Tibial nerve (tissue), 4 donors: ENCODE measurements at regions not wholly inside any gene's neighbourhood (a gene's known extent, or its start where the extent isn't known, plus 50 kb on each side); places are given as distances from the start of the nearest gene placed in this dataset.
"Not testable (repeated sequence)": the region's sequence is repeated elsewhere in the genome, so short reads cannot be mapped to it uniquely, and the experiment has no call there.

ENCODE experiments used
- EP300 ChIP-seq, 2 donors: sonication (generic); formaldehyde crosslinking; IDR thresholded peaks; one replicate each; pipeline ENCODE4 v1.6.1; 2017; ENCODE audit warnings: antibody characterized with exemption in 2 of 2, mild to moderate bottlenecking in 1 of 2
- TF ChIP-seq, protein P1 (sequence below), 5 experiments: fragments of 200-600 bp in 3 of 5; fragments of 450-650 bp in 2 of 5; sonication (generic) in 3 of 5; IDR thresholded peaks; one replicate each; pipeline ENCODE4 v1.5.1; 2016 to 2019; ENCODE audit warnings: antibody characterized with exemption in 5 of 5, mild to moderate bottlenecking in 3 of 5, moderate library complexity in 2 of 5

DNA sequence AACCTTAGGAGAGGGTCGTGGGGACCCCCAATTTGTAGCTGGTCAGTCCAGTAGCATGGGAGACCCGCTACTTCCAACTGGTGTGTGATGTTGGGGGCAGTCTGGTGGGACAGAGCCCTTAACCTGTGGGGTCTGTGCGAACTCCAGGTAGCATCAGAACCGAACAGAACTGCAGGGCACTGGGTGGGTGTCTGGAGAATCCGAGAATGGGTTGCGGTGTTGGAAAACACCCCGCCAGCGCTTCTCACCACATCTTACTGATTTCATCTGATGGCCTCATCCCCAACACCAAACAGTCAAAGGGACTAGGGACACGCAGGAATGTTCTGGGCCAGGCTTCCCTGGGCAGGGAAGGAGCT, 89.3 kb downstream of the KCNJ18 start:
- not testable (repeated sequence) for TF ChIP-seq EP300 (IDR thresholded peaks at IDR 0.05)
- TF ChIP-seq, protein P1, sequence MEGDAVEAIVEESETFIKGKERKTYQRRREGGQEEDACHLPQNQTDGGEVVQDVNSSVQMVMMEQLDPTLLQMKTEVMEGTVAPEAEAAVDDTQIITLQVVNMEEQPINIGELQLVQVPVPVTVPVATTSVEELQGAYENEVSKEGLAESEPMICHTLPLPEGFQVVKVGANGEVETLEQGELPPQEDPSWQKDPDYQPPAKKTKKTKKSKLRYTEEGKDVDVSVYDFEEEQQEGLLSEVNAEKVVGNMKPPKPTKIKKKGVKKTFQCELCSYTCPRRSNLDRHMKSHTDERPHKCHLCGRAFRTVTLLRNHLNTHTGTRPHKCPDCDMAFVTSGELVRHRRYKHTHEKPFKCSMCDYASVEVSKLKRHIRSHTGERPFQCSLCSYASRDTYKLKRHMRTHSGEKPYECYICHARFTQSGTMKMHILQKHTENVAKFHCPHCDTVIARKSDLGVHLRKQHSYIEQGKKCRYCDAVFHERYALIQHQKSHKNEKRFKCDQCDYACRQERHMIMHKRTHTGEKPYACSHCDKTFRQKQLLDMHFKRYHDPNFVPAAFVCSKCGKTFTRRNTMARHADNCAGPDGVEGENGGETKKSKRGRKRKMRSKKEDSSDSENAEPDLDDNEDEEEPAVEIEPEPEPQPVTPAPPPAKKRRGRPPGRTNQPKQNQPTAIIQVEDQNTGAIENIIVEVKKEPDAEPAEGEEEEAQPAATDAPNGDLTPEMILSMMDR (IDR thresholded peaks at IDR 0.05), result not testable (repeated sequence)
